ENCODE measurements at regions not wholly inside any gene's neighbourhood (a gene's known extent, or its start where the extent isn't known, plus 50 kb on each side); places are given as distances from the start of the nearest gene placed in this dataset.

DNA sequence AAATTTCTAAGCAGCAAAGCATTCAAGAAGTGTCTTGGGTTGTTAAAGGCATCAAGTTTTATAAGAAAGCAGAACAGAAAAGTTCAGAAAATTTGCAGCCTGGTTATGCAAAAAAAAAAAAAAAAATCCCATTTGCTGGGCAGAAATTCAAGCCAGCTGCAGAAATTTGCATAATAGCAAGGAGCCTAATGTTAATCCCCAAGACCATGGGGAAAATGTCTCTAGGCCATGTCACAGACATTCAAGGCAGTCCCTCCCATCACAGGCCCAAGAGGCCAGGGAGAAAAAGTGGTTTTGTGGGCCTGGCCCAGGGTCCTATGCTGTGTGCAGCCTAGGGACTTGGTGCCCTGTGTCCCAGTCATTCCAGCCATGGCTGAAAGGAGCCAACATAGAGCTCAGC, 269.0 kb upstream of the SLC39A10 start:
- DNase-seq (ENCODE audit: low spot score) = no peak
- no peak for ATAC-seq
- intact Hi-C loops (cut with DNase I) = no loop called here

- no peak for DNase-seq (ENCODE audit: low spot score)
- ATAC-seq = no peak
- intact Hi-C loops (cut with DNase I) = no loop called here
These were observed 274.8 kb upstream of the SLC39A10 start for GRCh38 chr2:195382186-195382585.

DNA sequence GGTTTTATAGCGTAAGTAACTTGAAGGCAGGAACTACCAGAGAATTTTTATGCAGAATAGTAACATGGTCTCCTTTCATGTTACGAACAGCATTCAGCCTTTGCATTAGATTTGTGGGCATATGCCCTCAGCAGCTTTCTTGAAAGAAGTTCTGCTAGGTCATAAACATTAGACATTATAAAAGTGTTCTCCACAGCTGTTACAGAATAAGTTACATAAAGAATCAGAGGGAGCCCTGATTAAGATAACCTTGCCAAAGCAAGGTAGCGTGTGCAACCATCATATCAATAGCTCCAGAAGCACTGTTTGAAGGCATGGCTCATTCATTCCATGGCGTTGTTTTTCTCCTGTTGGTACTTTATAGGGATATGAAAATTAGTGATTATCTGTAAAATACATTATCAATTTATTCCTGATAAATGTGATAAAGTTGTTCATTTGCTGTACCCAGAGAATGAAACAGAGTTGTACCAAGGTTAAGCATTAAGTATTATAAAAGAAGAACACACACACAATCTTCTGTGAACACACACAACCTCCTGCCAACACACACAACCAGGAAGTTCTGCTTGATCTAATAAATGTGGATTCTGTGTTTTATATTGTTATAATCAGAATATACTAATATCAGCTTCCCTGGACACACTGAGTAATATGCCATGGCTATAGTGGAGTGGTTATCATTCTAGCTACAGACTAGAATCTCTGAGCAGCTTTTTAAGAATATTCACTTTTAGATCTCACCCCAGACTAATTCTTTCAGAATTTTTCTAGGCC, 286.7 kb upstream of the SLC39A10 start:
- intact Hi-C loops (cut with DNase I) = no loop called here
- DNase-seq (ENCODE audit: low spot score) (no peak), ATAC-seq (no peak)

DNA sequence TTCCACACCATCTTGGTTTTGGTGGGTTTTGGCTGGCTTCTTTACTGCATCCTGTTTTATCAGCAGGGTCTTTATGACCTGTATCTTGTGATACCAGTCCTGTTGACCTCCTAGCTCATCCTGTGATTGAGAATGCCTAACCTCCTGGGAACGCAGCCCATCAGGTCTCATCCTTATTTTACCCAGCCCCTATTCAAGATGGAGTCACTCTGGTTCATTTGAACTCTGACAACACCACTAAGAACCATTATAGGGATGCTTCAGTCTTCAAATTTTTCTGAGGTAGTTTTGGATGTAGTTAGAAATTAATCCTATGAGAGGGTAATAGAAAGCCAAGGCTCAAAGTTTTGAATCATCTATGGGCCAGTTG, 287.8 kb upstream of the SLC39A10 start:
- DNase-seq (ENCODE audit: low spot score) (no peak), ATAC-seq (no peak)
- intact Hi-C loops (cut with DNase I) = no loop called here

- DNase-seq (ENCODE audit: low spot score) (no peak), ATAC-seq (no peak)
- intact Hi-C loops (cut with DNase I) = no loop called here
These were observed 288.5 kb upstream of the SLC39A10 start for GRCh38 chr2:195368249-195369217.

- intact Hi-C loops (cut with DNase I) = no loop called here
- DNase-seq (ENCODE audit: low spot score) = no peak
- ATAC-seq = no peak
These were observed 289.2 kb upstream of the SLC39A10 start for GRCh38 chr2:195367809-195368208.

DNA sequence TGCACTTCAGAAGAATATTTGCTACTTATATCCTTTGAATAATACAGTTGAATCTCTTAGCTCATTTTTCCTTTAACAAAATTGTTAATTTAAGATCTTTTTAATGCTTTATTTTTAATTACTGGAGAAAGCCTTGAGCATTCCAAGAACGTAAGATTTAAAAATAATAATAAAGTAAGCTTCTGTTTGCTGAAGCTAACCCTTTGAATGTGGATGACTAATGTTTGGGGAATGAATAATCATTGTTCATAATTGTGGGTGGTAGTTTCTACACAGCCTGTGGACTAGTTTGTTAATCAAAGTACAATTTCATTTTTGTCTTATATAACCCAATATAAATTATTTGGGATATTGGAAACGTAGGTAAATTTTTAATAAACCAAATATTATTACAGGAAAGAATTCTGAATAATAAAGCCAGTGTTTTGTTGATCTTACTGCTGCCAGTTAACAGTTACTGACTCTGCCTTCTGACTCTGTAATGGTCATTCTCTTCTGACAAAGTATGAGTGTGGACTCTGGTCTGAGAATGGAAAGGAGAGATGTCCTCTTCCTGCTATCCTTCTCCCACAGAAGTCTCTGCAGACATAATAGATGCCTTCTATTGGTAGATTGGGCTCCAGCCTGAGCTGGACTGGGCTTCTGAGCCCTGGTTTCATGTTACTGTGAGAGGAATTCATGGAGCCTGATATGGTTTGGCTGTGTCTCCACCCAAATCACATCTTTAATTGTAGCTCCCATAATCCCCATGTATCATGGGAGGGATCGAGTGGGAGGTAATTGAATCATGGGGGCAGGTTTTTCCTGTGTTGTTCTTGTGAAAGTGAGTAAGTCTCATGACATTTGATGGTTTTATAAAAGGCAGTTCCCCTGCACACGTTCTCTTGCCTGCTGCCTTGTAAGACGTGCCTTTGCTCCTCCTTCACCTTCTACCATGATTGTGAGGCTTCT, 292.7 kb upstream of the SLC39A10 start:
- intact Hi-C loops (cut with DNase I) = no loop called here
- DNase-seq (ENCODE audit: low spot score) = no peak
- ATAC-seq = no peak

DNA sequence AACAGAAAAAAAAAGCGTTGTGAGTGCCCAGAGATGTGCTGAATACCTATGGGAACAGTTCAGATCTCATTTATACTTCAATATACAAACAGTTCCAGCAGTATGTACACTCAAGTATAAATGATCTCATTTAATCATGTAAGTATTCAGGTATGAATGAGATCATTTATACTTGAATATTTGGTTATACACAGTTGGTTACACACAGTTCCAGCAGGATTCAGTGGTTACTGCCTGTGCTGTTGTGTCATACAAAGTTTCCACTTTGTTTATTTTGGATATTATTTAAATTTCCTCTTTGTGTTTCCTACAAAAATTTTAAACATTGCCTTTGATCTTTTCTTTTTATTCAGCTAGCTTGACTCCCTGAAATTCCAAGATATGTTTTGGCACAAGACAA, 293.5 kb upstream of the SLC39A10 start:
- DNase-seq (ENCODE audit: low spot score) = no peak
- intact Hi-C loops (cut with DNase I) = no loop called here
- ATAC-seq = no peak

GRCh38 chr2:195360242-195360641, 296.8 kb upstream of the SLC39A10 start:
- no peak for DNase-seq (ENCODE audit: low spot score)
- ATAC-seq = no peak
- intact Hi-C loops (cut with DNase I) = no loop called here

- DNase-seq (ENCODE audit: low spot score) = no peak
- ATAC-seq = no peak
- intact Hi-C loops (cut with DNase I) = no loop called here
These were observed 297.8 kb upstream of the SLC39A10 start for GRCh38 chr2:195359043-195359735.

DNA sequence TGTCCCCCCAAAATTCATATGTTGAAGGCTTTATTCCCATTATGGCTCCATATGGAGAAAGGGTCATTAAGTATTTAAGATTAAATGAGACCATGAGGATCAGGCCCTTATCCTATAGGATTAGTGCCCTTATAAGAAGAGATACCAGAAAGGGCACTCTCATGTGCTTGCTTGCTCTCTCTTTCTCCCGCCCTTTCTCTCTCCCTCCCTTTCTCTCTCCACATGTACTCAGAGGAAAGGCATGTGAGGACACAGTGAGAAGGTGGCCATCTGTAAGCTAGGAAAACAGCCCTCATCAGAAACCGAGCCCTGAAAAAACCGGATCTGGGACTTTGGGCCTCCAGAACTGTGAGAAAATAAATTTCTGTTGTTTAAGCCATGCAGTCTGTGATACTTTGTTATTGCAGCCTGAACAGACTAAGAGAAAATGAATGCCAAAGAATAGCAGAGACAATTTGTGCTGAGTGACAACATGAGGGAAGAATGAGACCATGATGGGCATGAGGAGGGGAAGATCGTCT, 300.0 kb upstream of the SLC39A10 start:
- ATAC-seq (no peak), DNase-seq (ENCODE audit: low spot score) (no peak)
- intact Hi-C loops (cut with DNase I) = no loop called here

DNA sequence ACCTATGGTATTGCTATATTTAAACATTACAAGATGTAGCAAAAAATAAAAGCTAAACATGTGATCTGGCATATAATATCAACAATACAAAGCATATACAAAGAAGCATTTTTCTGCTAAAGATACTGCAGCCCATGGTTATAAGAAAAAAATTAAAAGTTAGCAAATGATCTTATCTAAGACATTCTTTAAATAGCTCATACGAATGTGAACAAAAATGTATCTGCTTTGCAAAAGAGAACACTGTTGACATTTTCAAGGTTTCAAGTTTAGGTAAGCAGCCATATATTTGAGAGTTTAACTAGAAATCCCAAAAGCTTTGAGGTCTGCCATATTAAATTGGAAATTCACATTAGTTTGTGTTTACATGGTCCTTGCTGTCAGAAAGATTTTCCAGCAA, 301.0 kb upstream of the SLC39A10 start:
- no peak for ATAC-seq
- intact Hi-C loops (cut with DNase I) = no loop called here

GRCh38 chr2:195352581-195352980, 304.4 kb upstream of the SLC39A10 start:
- no peak for DNase-seq (ENCODE audit: low spot score)
- no peak for ATAC-seq
- intact Hi-C loops (cut with DNase I) = no loop called here

More for the DNA sequence above, 301.0 kb upstream of the SLC39A10 start:
- no peak for DNase-seq (ENCODE audit: low spot score)

- intact Hi-C loops (cut with DNase I) = no loop called here
- ATAC-seq (no peak), DNase-seq (ENCODE audit: low spot score) (no peak)
These were observed 313.0 kb upstream of the SLC39A10 start for GRCh38 chr2:195343942-195344530.

GRCh38 chr2:195343540-195343939, 313.5 kb upstream of the SLC39A10 start:
- DNase-seq (ENCODE audit: low spot score) = no peak
- ATAC-seq = no peak
- intact Hi-C loops (cut with DNase I) = no loop called here

- intact Hi-C loops (cut with DNase I) = no loop called here
- ATAC-seq (no peak), DNase-seq (ENCODE audit: low spot score) (no peak)
These were observed 315.0 kb upstream of the SLC39A10 start for GRCh38 chr2:195342061-195342460.

DNA sequence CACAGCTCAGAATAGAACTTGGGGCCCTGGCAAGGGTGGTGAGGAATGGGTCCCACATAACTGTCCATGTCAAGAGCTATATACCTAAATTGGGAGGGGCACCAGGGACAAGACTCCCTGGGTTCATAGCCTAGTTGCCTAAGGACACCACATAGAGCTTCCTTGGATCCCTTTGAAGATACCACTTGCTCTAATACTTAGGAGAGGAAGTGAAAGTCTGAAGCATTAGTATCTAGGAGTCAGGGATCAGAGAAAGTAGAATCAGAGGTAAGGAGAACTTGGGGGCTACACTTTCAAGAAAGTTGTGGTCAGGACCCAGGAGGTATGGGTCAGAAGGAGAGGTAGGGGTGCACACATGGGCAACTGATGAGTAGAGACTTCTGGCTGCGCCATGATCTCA, 318.2 kb upstream of the SLC39A10 start:
- intact Hi-C loops (cut with DNase I) = no loop called here
- ATAC-seq (no peak), DNase-seq (ENCODE audit: low spot score) (no peak)

DNA sequence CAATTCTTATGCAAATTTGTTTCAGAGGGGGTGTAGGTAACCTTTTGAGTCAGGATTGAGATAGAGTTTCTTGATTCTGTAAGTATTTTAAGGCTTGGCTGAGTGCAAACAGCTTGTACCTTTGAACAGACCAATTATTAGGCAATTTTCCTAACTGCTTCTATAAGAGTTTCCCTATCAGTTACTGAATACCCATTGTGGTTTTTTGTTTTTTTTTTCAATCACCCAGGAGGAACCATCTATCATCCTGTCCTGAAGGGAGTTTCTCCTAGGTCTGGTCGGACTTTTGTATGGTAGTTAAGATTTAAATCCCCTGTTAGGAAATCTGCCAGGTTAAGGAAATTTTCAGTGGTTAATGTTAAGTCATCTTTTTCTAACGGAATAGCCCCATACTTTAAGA, 319.4 kb upstream of the SLC39A10 start:
- ATAC-seq = no peak
- DNase-seq (ENCODE audit: low spot score) = no peak
- intact Hi-C loops (cut with DNase I) = no loop called here
